ENCODE measurements at regions not wholly inside any gene's neighbourhood (a gene's known extent, or its start where the extent isn't known, plus 50 kb on each side); places are given as distances from the start of the nearest gene placed in this dataset.
"Not testable (repeated sequence)": the region's sequence is repeated elsewhere in the genome, so short reads cannot be mapped to it uniquely, and the experiment has no call there.

- DNase-seq (ENCODE audit: low read depth, low spot score) = no peak
Measured at GRCh38 chr12:47488888-47489287, 216.9 kb downstream of the RPAP3 start.

- no peak for DNase-seq (ENCODE audit: low read depth, low spot score)
Measured at GRCh38 chr12:47481041-47481440, 224.8 kb downstream of the RPAP3 start.

DNA sequence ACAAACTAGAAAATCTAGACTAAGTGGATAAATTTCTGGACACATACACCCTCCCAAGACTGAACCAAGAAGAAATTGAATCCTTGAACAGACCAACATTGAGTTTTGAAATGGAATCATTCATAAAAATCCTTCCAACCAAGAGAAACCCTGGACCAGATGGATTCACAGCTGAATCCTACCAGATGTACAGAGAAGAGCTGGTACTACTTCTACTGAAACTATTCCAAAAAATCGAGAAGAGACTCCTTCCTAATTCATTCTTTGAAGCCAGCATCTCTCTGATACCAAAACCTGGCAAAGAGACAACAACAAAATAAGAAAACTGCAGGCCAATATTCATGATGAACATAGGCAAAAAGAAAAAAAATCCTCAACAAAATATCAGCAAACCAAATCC is 227.4 kb downstream of the RPAP3 start:
- DNase-seq (ENCODE audit: low read depth, low spot score) = no peak

DNA sequence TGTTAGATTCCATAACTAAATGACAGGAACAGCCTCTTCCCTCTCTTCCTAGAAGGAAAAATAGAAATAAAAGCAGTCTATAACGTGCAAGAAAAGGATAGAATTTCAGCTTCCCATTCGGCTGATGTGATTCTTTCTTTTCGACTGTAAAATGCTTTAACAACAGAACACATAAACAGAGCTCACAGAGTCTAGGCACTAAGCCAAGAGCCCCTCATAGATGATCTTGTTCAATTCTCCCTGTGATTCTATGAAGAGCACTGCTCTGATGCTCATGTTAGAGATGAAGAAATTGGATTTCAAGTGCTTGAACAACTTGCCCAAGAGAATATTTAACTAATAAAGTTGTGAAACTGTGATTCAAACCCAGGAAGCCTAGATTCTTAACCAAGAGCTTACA is 232.7 kb downstream of the RPAP3 start:
- DNase-seq (ENCODE audit: low read depth, low spot score) = no peak

DNA sequence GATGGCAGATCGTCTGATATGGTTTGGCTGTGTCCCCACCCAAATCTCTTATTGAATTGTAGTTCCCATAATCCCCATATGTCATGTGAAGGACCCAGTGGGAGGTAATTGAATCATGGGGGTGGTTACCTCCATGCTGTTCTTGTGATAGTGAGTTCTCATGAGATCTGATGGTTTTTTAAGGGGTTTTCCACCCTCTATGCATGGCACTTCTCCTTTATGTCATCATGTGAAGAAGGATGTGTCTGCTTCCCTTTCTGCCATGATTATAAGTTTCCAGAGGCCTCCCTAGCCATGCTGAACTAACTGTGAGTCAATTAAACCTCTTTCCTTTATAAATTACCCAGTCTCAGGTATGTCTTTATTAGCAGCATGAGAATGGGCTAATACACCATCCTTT is 235.5 kb downstream of the RPAP3 start:
- DNase-seq (ENCODE audit: low read depth, low spot score) = not testable (repeated sequence)

- DNase-seq (ENCODE audit: low read depth, low spot score) = not testable (repeated sequence)
Measured at GRCh38 chr12:47463918-47464317, 241.9 kb downstream of the RPAP3 start.

- no peak for DNase-seq (ENCODE audit: low read depth, low spot score)
Measured at GRCh38 chr12:47458279-47458678, 247.6 kb downstream of the RPAP3 start.

DNA sequence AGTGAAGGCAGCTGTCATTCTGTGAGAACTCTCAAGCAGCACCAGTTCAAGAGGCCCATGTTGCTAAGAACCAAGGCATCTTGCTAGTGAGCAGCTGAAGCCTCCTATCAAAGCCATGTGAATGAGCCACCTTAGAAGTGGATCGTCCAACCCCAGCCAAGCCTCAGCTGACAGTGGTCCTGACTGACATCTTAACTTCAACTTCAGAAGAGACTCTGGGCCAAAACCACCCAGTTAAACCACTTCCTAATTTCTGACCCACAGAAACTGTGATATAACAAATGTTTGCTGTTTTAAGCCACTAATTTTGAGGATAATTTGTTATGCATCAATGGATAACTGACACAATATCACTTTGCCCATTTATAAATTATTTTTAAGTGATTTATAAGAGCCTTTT is 256.0 kb downstream of the RPAP3 start:
- no peak for DNase-seq (ENCODE audit: low read depth, low spot score)

DNA sequence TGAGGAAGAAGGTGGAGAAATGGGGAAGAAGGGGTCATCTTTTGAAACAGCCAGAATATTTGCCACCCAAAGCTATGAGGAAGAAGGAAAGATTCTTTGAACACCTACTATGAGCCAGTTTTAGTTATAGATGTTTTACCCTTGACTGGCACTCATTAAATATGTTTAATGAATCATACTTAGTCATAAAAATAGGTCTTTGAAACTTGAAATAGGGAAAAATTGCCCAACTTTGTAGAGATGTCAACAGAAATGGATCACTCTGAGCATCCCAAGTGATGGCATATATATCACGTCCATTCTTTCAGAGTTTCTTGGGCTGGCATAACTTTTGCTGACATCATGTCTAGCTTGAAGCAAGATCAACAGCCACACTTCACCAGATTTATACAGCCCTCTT is 263.5 kb downstream of the RPAP3 start:
- no peak for DNase-seq (ENCODE audit: low read depth, low spot score)

DNA sequence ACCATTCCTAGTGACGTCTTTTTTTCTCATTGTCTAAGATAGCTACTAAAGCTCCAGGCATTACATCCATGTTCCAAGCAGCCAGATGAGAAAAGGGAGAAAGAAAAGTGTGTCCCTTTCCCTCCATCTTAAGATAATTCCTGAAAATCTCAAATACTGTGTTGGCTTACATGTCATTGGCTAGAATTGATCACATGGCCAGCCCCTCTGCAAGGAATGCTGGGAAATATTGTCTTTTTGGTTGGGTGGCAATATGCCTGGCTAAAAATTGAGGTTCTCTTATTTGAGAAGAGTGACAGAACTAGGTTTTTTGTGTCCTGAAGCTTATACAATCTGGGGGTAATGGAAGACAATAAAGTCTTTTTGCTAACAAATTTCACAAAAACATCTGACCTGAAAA is 264.3 kb downstream of the RPAP3 start:
- no peak for DNase-seq (ENCODE audit: low read depth, low spot score)

DNA sequence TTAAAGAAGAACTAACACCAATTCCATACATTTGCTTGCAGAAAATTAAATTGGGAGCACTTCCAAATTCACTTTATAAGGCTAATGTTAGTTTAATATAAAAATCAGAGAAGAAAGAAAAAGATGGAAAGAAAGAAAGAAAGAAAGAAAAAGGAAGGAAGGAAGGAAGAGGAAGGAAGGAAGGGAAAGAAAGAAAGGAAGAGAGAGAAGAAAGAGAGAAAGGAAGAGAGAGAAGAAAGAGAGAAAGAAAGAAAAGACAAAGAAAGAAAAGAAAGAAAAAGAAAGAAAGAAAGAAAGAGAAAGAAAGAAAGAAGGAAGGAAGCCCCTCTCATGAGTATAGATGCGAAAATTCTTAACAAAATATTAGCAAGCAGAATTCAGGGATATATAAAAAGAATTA is 267.7 kb downstream of the RPAP3 start:
- DNase-seq (ENCODE audit: low read depth, low spot score) = no peak

- no peak for DNase-seq (ENCODE audit: low read depth, low spot score)
Measured at GRCh38 chr12:47437570-47437969, 268.3 kb downstream of the RPAP3 start.

GRCh38 chr12:47433876-47434275 is 272.0 kb downstream of the RPAP3 start:
- DNase-seq (ENCODE audit: low read depth, low spot score) = no peak

DNA sequence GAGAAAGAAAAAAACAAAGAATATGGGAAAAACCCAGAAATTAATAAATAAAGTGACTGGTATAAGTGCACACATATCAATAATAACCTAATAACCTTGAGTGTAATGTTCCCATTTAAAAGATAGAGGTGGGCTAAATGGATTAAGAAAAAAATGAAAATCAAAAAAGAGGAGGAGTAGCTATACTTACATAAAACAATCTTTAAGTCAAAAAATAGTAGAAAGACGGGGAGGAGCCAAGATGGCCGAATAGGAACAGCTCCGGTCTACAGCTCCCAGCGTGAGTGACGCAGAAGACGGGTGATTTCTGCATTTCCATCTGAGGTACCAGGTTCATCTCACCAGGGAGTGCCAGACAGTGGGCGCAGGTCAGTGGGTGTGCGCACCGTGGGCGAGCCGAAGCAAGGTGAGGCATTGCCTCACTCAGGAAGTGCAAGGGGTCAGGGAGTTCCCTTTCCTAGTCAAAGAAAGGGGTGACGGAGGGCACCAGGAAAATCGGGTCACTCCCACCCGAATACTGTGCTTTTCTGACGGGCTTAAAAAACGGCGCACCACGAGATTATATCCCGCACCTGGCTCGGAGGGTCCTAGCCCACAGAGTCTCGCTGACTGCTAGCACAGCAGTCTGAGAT is 279.0 kb downstream of the RPAP3 start:
- not testable (repeated sequence) for DNase-seq (ENCODE audit: low read depth, low spot score)

GRCh38 chr12:47422611-47423010 is 283.2 kb downstream of the RPAP3 start:
- no peak for DNase-seq (ENCODE audit: low read depth, low spot score)

GRCh38 chr12:47419497-47419896 is 286.3 kb downstream of the RPAP3 start:
- DNase-seq (ENCODE audit: low read depth, low spot score) = no peak

- DNase-seq (ENCODE audit: low read depth, low spot score) = no peak
Measured at GRCh38 chr12:47417955-47418354, 287.9 kb downstream of the RPAP3 start.

DNA sequence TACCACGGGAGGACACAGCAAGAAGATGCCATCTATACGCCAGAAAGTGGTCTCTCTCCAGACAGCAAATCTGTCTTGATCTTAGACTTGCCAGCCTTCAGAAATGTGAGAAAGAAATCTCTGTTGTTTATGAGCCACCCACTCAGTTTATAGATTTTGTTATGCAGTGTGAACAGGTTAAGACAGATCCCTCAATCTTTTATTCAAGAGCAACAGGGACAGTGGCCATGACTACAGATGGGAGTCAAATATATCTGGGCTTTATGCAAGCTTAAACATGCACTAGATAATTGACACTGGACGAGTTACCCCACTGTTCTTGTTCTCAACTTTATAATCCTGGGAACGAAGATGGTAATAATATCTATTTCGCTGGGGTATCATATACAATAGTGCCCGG is 288.7 kb downstream of the RPAP3 start:
- no peak for DNase-seq (ENCODE audit: low read depth, low spot score)

- no peak for DNase-seq (ENCODE audit: low read depth, low spot score)
Measured at GRCh38 chr12:47415054-47415453, 290.8 kb downstream of the RPAP3 start.

DNA sequence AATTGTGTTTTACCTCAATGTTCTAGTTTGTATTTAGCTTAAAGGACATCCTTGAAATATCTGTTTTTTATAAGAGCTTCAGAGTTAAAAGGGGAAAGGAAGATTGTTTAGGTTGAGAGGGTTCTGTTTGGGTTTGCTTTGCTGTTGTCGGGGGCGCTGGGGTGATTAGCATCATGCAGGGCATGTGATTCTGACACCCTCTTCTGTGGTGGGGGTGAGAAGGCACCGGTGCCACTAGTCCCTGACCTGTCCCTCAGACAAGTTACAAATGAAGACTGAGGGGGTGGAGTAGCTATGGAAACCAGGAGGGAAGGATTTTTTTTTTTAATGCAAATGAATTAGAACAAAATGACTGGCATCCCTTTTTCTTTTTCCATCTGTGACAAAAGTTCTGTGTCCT is 291.3 kb downstream of the RPAP3 start:
- DNase-seq (ENCODE audit: low read depth, low spot score) = no peak

- no peak for DNase-seq (ENCODE audit: low read depth, low spot score)
Measured at GRCh38 chr12:47413806-47414205, 292.0 kb downstream of the RPAP3 start.

GRCh38 chr12:47412601-47413236 is 293.1 kb downstream of the RPAP3 start:
- no peak for DNase-seq (ENCODE audit: low read depth, low spot score)

DNA sequence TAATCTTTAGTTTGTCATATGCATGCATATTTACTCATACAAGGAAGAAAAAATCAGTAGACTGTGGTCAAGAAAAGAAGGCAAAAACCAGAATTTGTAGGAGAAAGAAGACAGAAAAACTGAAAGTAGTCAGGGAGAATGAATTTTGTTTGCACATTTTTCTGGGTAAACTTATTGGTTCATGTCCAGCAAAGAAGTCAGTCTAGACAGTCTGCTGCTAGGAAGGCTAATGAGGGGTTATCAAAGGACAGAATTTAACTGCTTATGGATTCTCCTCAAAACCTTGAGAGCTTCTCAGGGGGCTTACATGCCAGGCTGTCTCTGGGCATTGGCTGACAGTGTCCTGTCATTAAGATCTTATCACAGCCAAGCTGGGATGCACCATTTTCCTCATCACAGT is 293.9 kb downstream of the RPAP3 start:
- DNase-seq (ENCODE audit: low read depth, low spot score) = no peak

DNA sequence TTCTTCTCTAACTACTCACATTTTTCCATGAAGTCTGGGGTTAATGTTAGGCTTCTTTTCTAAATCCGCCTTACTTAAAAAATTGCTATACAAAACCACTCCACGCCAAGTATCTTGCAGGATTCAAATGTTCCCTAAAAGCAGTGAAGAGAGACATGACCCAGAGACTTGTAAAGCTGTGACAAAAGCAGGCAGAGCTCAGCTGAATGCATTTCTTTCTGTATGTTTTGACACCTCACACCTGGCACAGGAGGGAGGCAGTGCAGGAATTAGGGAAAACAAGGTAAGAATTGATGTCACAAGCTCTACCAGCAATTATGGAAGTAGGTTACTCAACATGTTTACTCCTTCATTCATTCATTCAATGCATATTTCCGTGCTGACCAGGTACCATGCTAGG is 295.0 kb downstream of the RPAP3 start:
- DNase-seq (ENCODE audit: low read depth, low spot score) = no peak

Data from pulmonary artery endothelial cell (primary cell).